ENCODE measurements at regions not wholly inside any gene's neighbourhood (a gene's known extent, or its start where the extent isn't known, plus 50 kb on each side); places are given as distances from the start of the nearest gene placed in this dataset.

DNA sequence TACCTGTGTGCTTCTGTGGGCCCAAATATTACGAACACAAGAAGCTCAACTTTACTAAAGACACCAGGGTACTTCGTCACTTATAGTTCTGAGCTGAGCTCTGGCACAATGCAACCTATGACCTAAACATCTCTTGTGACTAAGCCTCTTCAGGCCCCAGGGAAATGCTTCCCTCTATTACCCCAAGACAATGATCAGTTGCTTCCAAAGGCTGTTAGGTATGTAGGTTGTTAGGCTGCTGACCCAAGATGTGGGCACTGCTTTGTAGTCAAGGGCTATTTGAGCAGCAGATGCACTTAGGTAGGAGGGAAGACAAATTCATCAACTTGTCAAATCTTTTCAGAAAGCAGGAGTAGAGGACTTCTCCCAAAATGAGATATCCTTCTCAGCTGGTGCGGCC is 640.1 kb downstream of the EPHA4 start:
- no peaks in the 10 kb centered on the region for H3K9me3 ChIP-seq
- intact Hi-C loops (cut with DNase I; ENCODE audit: low total_unique reads) = no loop called here
- in situ Hi-C loops (cut with MboI; ENCODE audit: low sequenced_read_pairs in 4 of 4) = no loop called here

DNA sequence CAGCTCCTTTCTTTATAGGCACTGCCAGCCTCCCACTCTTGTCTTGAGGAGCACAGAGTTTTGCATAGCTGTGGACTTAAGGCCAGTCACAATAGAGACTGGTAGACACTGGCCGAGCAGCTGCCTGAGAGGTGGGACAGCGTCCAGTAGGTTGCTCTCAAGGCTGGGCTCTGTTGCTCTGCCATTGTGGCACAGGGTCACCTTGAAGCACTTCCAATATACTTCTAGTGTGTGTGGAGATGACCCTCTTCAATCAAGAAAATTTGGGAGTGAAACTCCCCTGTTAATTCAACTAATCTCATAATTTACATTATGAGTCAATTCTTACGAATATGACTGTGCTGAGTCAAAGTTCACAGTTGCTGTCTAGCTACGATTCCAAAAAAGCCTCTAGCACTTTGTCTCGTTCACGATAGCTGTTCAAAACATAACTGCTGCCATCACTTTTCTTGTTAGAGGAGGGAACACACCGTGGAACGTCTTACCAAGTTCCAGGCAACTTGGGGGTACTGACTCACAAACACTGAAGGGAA is 636.2 kb downstream of the EPHA4 start:
- intact Hi-C loops (cut with DNase I; ENCODE audit: low total_unique reads) (no loop called here), in situ Hi-C loops (cut with MboI; ENCODE audit: low sequenced_read_pairs in 4 of 4) (no loop called here)
- ATAC-seq (peak in 1 of 2 donors; percentile 46), DNase-seq (no peak)
- TF ChIP-seq, protein P1, sequence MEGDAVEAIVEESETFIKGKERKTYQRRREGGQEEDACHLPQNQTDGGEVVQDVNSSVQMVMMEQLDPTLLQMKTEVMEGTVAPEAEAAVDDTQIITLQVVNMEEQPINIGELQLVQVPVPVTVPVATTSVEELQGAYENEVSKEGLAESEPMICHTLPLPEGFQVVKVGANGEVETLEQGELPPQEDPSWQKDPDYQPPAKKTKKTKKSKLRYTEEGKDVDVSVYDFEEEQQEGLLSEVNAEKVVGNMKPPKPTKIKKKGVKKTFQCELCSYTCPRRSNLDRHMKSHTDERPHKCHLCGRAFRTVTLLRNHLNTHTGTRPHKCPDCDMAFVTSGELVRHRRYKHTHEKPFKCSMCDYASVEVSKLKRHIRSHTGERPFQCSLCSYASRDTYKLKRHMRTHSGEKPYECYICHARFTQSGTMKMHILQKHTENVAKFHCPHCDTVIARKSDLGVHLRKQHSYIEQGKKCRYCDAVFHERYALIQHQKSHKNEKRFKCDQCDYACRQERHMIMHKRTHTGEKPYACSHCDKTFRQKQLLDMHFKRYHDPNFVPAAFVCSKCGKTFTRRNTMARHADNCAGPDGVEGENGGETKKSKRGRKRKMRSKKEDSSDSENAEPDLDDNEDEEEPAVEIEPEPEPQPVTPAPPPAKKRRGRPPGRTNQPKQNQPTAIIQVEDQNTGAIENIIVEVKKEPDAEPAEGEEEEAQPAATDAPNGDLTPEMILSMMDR (IDR thresholded peaks at IDR 0.05 in 4 of 5, conservative IDR thresholded peaks at IDR 0.05 in 1 of 5) = no peak
- TF ChIP-seq POLR2A (IDR thresholded peaks at IDR 0.05) = no peak
- Histone ChIP-seq H3K27ac (peak overlapping the region in 2 of 4 donors; percentile 17 to 56), H3K9me3 (no peaks in the 10 kb centered on the region), H3K27me3 (no peaks in the 10 kb centered on the region), H3K36me3 (no peaks in the 10 kb centered on the region), H3K4me3 (peak overlapping the region in 1 of 4 donors; percentile 22), H3K4me1 (peaks cover 16 to 22% of the 10 kb centered on the region in 2 donors)

More for the DNA sequence above, 640.1 kb downstream of the EPHA4 start:
- Histone ChIP-seq H3K4me3 (no peak overlapping the region), H3K4me1 (peaks cover 9 to 17% of the 10 kb centered on the region in 2 donors), H3K27ac (no peak overlapping the region), H3K27me3 (no peaks in the 10 kb centered on the region), H3K36me3 (no peaks in the 10 kb centered on the region)
- no peak for DNase-seq
- TF ChIP-seq, protein P1 (IDR thresholded peaks at IDR 0.05 in 4 of 5, conservative IDR thresholded peaks at IDR 0.05 in 1 of 5) = no peak
- no peak for TF ChIP-seq POLR2A (IDR thresholded peaks at IDR 0.05)
- ATAC-seq = no peak

DNA sequence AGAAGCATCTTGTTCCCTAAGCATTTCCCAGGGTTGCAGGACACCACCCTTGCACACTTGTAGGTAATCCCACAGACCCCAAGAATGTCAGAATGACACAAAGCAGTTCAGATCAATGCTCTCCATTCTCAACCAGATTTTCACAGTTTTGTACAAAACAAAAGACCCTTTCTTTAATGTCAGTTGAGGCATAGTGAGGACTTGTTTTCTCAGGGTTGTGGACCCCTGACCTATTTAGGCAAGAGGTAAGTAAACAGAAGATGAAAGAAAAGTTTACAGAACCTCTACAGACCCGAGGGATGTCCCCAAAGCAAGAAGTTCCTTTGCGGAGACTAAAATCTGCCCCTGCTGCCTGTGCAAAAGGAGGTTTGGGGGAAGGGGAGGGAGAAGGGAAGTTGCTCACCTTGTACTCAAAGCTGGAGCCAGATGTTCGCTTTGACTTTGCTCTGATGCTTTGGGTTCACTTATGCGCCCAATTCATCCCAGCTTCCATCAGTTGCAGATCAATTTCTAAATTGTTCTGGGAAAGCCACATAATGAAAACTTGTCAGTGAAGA is 635.4 kb downstream of the EPHA4 start:
- intact Hi-C loops (cut with DNase I; ENCODE audit: low total_unique reads) = no loop called here
- Histone ChIP-seq H3K27ac (peak overlapping the region in 2 of 4 donors; percentile 1 to 36), H3K36me3 (no peaks in the 10 kb centered on the region), H3K9me3 (no peaks in the 10 kb centered on the region), H3K27me3 (no peaks in the 10 kb centered on the region), H3K4me1 (peaks cover 16 to 22% of the 10 kb centered on the region in 2 donors), H3K4me3 (no peak overlapping the region)
- TF ChIP-seq POLR2A (IDR thresholded peaks at IDR 0.05) = no peak
- in situ Hi-C loops (cut with MboI; ENCODE audit: low sequenced_read_pairs in 4 of 4) = no loop called here
- no peak for ATAC-seq
- DNase-seq = no peak

DNA sequence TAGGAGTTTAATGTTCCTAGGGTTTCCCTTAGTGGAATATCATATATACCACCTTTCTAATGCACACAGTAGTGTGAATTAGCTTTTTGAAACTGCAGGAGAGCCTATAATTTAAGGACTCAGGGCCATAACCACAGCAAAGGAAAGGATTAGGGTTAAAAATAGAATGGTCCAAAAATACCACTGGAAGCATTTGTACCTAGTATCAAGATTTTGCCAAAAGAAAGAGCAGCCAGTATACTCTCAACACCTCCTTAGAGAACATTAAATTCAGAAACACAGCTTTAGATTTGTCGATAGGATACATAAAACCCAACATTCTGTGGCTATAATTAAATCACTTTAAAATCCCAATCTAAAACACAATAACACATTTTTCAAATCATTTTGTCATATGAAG is 634.9 kb downstream of the EPHA4 start:
- in situ Hi-C loops (cut with MboI; ENCODE audit: low sequenced_read_pairs in 4 of 4) = no loop called here
- Histone ChIP-seq H3K4me3 (no peak overlapping the region), H3K9me3 (no peaks in the 10 kb centered on the region), H3K36me3 (no peaks in the 10 kb centered on the region), H3K4me1 (peaks cover 16 to 22% of the 10 kb centered on the region in 2 donors), H3K27me3 (no peaks in the 10 kb centered on the region), H3K27ac (peak overlapping the region in 2 of 4 donors; percentile 1 to 36)
- DNase-seq (no peak), ATAC-seq (peak in 1 of 2 donors; percentile 56)
- TF ChIP-seq, protein P1 (IDR thresholded peaks at IDR 0.05 in 4 of 5, conservative IDR thresholded peaks at IDR 0.05 in 1 of 5) = no peak
- no peak for TF ChIP-seq POLR2A (IDR thresholded peaks at IDR 0.05)
- intact Hi-C loops (cut with DNase I; ENCODE audit: low total_unique reads) = no loop called here

DNA sequence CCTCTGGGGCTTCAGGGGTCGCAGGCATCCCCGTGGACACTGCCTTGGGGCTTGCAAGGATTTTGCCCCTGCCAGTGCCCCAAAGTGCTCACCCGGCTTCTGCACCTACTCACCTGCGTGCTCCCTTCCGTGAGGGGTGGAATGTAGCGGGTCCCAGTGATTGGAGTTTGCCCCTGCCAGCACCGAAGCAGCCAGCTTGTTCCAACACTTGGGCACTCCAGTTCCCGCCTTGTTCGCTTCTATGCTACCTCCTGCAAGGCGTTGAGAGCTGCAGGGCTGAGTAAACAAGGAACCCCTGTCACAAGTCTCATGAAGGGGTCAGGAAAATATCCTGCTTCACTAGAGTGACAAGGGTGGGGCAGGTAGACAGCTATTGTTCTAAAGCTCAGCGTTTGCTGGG is 631.5 kb downstream of the EPHA4 start:
- Histone ChIP-seq H3K4me3 (no peak overlapping the region), H3K9me3 (no peaks in the 10 kb centered on the region), H3K36me3 (no peaks in the 10 kb centered on the region), H3K27me3 (no peaks in the 10 kb centered on the region), H3K27ac (no peak overlapping the region), H3K4me1 (peaks cover 16% of the 10 kb centered on the region in 2 donors)
- no peak for DNase-seq
- no peak for ATAC-seq
- intact Hi-C loops (cut with DNase I; ENCODE audit: low total_unique reads) = no loop called here
- TF ChIP-seq, protein P1 (IDR thresholded peaks at IDR 0.05 in 4 of 5, conservative IDR thresholded peaks at IDR 0.05 in 1 of 5) = no peak
- TF ChIP-seq POLR2A (IDR thresholded peaks at IDR 0.05) = no peak
- in situ Hi-C loops (cut with MboI; ENCODE audit: low sequenced_read_pairs in 4 of 4) = no loop called here

Measured in gastrocnemius medialis (tissue), 4 donors.